Muscle of back (tissue), 3 donors: ENCODE measurements at regions not wholly inside any gene's neighbourhood (a gene's known extent, or its start where the extent isn't known, plus 50 kb on each side); places are given as distances from the start of the nearest gene placed in this dataset.
A peak's percentile ranks its signal among the peaks of the same experiment; 100 is the strongest.
"Not testable (repeated sequence)": the region's sequence is repeated elsewhere in the genome, so short reads cannot be mapped to it uniquely, and the experiment has no call there.

Source experiments
- DNase-seq, 3 donors: peaks; one replicate each; pipeline versions ENCODE4 v3.0.0 to v3.0.0-alpha.2; 2013

DNA sequence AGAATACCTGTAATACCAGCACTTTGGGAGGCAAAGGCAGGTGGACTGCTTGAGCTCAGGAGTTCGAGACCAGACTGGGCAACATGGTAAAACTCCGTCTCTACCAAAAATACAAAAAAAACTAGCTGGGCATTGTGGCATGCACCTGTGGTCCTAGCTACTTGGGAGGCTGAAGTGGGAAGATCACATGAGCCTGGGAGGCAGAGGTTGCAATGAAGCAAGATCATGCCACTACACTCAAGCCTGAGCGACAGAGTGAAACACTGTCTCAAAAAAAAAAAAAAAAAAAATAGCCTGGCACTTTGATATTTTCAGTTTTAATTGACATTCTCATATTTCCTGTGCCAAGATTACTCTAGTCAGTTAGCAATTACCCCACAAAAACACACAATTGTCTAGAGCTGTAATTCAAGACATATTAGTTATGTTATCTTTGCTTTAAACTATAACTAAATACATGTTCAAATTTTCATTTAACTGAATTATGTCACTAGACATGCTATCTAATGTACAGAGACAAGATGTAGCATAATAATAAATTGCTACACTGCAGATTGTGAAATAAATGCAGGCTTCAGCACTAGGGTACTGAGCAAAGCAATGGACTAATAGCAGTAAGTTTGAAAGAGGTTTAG is 378.2 kb upstream of the GRAMD2B start:
- DNase-seq: no peak

DNA sequence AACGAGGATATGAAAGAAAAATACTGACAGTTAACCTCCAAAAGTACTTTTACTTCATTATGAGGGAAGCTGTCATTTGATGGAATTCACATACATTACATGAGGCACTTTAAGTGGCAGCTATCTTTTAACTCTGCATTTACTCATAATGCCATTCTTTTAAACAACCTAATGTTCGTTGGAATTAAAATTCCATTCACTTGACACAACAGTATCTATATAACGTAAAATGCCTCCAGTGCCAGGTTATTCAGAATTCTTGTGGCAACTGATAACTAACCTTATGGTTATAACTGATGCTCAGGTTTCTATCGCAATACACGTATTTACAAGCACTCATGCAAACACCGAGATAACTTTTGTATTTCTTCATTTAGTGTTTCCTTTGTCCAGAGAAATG is 376.9 kb upstream of the GRAMD2B start:
- no peak for DNase-seq

DNA sequence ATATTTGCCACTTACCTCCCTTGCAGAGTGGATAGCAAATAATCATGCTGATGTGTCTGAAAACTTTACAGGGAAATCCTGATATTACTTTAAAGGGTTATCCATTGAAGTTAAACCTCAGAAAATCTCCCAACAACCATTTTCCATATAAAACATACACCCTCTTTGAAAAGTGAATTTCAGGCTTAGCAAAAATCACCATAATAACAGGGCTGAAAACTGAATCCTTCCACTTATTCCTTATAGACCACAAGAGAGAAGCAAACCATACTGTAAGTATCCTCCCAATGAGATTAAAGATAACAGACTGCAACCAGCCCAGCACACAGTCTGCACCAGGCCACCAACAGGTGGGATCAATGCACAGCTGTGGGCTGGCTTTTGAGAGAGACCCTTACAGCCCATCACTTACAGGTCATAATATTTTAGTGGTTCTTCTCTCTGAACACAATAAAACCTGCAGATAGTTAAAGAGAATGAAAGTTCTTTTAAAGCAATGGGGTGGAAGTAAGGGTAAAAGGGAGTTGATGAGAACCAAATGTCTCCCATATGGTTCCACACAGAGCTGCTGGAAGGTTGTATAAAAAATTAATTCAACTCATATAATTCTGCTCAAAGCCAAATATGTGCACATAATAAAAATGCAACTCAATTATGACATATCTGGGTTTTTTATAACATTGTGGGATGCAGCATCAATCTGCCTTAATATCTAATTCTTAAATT is 376.2 kb upstream of the GRAMD2B start:
- DNase-seq: peak in 1 of 3 donors; percentile 29

DNA sequence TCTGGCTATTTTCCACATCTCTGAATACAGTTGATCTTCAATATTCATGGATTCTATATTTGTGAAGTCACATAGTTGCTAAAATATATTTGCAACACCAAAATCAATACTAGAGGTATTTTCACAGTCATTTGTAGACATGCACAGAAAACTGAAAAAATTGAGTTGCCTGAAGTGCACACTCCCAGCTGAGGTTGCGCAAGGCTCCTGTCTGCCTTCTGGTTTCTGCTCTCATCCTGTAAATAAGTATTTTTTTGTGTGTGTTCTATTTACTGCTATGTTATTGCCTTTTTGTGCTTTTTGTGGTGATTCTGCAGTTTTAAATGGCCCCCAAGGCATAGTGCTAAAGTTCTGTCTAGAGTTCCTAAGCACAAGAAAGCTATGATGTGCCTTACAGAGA is 371.1 kb upstream of the GRAMD2B start:
- DNase-seq: no peak

DNA sequence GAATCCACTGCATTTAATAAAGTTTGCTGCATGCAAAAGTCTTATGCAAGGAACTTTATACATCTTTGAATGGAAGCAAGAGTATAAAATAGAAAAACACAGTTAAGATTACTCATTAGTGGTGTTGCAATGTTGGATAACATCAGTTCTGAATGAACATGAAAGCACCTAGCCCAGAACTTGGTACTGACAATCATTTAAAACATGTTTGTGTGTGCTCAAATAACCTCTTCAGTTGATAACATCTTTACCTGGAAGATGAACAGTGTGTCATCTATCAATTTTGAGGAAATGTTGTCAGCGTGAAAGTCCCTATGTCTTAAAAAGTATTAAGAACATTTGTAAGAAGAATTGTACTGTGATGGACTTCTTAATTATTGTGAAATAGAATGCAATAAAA is 370.4 kb upstream of the GRAMD2B start:
- DNase-seq: no peak

DNA sequence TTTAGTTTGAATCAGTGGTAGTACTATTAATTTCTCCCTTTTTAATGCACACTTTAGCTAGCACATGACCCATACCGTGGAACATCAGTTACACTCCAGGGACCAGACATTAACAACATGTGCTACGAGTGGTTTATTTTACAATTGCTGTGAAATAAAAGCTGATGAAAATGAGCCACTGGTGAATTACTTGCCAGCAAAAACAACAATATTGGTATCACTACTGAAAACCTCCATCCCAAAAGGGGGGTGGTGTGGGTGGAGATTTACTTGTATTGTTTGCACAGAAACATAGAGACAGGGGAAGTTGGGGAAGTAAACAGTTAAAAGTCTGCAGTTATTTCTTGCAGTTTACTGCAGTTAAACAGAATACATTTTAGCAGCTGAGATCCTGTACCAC is 369.6 kb upstream of the GRAMD2B start:
- DNase-seq: no peak

DNA sequence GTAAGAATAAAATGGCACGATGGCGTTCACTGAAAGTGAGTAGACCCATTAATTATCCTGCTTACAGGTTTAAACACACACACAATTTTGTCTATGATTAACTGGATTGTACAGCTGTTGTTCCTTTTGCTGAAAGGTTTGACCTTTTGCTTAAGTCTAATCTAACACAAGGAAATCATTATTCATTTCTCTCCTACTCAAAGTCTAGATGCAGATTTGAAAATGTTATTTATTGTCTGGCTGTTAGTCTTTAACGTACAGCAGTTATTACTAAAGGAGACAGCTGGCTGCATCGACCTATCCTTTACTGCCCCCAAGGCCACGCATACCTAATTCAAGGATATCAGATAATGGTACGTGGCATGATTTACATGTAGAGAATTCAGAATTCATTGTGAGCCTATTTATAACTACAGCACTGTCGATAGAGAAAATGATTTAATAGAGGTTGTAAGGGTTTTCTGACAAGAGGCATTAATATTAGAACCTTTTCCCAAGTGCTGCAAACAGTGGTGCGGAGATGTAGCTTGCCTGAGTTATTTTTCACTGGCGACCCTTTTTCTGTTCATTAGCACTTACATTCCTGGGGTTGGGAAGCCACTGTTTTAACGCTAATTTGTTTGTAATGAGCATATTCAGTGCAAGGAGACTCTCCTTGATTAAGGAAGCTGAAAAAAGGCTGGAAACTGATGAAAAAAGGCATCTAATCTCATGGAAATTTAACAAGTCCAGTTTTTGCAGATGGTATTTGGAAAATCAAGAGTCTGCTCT is 368.4 kb upstream of the GRAMD2B start:
- DNase-seq: no peak

DNA sequence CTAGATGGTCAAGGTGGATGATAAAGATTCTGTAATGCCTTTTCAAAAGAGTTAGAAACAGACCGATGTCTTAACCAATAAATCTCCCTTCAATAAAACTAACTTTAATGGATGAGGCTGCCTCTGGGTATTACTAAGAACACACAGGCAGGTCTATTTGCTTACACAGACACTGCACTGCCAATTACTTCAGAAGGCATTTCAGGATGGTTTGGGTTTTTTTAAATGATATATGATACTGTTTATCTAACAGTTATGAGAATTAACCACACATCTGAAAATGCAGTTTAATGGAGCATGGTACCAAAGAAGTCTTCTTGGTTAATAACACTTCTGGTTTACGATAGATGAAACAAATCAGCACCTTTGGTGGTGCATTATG is 367.9 kb upstream of the GRAMD2B start:
- no peak for DNase-seq

DNA sequence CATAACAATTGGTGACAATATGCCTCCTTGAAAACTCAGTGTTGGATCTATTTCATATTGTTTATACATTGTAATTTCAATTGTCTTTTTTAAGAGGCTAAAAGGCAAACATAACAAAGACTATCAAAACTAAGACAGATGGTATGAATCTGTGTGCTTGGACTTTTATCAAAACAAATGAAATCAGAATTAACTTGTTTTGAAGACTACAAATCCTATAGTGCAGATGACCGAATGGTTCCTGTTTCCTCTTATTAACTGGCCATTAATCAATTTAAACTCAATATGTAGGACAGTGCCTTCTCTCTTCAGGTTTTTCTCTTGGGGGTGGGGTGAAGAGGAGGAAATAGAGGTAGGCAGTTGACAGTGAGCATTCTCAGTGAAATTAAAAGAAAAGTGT is 366.9 kb upstream of the GRAMD2B start:
- peak in 1 of 3 donors; percentile 39 for DNase-seq

DNA sequence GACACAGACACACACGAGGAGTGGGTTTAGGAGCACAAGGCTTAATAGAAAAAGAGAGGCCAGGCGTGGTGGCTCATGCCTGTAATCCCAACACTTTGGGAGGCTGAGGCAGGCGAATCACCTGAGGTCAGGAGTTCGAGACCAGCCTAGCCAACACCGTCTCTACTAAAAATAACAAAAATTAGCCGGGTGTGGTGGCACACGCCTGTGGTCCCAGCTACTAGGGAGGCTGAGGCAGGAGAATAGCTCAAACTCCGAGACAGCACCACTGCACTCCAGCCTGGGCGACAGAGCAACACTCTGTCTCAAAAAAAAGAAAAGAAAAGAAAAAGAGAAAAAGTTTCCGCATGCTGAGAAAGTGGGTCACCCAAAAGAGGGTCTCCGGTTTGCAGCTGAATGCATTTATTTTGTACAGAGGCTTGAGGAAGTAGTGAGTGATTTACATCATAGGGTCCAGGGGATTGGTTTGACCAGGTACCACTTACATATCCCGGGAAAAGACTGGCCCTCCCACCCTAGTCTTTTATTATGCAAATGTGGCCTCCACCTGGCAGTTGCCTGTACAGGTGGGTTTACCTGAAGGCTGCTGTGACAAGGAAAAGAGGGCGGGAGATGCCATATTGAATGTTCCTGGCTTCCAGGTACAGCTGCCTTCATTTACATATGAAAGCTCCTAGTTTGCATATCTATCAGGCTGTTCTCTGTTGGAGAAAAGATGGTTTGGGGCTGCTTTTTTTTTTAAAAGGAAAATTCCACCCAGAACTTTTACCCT is 366.2 kb upstream of the GRAMD2B start:
- DNase-seq: no peak

DNA sequence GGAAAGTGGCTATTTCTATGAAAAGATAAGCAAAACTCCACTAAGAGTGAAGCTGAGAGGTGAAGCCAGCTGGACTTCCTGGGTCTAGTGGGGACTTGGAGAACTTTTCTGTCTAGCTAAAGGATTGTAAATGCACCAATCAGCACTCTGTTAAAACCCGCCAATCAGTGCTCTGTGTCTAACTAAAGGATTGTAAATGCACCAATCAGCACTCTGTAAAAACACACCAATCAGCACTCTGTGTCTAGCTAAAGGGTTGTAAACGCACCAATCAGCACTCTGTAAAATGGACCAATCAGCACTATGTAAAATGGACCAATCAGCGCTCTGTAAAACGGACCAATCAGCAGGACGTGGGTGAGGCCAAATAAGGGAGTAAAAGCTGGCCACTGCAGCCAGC is 364.8 kb upstream of the GRAMD2B start:
- not testable (repeated sequence) for DNase-seq

DNA sequence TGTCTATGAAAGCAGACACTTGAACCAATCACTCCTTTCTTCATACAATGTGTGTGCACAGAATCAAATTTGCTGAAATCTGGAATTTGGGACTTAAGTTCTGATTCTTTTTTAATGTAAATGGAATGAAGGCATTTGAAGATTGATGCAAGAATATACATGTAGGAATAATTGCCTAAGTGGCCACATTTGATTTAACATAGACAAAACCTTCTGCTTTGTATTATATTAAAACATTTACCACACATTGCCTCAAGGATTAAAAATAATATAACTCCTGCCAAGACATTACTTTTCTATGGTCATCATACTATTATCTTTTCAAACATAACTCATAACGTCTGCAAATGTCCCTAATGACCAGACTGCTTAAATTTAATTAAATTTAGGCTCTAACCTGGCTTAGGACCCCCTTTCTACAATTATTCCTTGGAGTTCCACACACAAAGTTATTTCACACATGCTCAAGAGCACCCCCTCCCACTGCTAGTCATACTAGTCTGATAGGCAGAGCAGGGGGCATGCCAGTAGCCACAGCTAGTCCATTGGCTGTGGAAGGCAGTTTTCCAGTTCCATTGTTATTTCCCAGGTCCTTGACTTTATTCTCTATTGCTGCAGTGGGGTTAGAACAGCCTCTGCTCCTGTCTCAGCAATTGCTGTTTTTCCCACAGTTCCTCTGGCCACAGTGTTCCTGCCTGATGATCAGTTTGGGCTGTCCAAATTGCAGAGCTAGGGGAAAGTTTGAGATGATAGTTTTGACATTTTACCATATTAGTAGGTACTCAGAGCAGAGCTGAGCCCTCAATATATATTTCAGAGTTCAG is 360.6 kb upstream of the GRAMD2B start:
- DNase-seq: peak; percentile 22 to 70 (median 55)

DNA sequence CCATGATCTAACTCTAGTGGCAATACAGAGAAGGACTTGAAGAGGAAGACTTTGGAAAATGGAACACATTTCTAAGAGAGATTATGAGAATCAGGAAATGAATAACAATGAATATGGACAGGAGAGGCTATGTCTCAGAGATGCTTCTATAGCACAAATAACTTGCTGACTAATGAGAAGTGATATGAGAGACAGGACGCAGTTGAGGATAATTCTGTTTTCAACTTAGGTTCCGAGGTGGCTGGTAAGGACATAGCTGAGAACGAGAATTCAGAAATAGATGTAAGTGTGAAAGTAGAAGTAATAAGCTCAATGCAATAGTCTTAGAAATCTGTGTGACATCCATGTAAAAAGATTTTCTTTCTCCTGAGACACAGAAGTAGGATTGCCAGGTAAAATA is 358.1 kb upstream of the GRAMD2B start:
- no peak for DNase-seq

DNA sequence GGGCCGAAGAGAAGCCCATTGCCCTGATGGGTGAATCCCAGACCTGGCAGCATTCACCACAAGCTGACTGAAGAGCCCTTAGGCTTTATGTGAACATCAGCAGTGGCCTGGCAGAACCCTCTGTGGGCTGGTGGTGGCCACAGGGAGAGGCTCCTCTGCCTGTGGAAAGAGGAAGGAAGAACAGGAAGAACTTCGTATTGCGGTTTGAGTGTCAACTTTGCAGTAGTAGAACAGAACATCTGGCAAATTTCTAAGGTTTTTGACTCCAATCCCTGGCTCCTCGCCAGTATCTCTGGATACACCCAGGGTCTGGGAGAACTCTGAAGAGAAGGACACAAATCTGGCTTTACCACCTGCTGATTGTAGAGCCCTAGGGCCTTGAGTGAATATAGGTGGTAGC is 356.4 kb upstream of the GRAMD2B start:
- peak in 1 of 3 donors; percentile 39 for DNase-seq

DNA sequence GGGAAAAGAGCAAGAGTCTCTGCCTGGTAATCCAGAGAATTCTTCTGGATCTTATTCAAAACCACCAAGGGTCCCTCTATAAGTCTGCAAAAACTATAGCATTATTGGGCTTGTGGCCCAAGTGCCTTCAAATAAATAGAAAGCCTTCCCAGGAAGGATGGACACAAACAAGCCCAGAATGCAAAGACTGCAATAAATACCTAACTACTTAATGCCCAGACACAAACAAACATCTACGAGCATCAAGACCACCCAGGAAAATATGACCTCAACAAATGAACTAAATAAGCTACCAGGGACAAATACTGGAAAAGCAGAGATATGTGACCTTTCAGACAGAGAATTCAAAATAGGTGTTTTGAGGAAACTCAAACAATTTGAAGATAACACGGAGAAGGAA is 355.8 kb upstream of the GRAMD2B start:
- no peak for DNase-seq

DNA sequence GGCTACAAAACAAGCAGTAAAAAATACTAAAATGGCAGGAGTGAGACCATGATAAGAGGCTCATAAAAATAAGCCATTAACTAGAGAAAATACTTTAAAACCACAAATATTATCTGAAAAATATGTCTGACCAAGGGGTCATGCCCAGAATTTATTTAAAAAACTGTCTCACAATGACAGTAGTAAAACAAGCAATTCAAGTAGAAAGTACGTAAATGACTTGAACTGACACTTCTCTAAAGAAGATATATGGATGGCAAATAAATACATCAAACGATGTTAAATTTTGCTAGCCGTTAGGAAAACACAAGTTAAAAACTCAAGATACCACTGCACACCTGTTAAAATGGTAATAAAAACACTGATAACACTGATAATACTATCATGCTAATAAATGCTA is 353.9 kb upstream of the GRAMD2B start:
- no peak for DNase-seq

DNA sequence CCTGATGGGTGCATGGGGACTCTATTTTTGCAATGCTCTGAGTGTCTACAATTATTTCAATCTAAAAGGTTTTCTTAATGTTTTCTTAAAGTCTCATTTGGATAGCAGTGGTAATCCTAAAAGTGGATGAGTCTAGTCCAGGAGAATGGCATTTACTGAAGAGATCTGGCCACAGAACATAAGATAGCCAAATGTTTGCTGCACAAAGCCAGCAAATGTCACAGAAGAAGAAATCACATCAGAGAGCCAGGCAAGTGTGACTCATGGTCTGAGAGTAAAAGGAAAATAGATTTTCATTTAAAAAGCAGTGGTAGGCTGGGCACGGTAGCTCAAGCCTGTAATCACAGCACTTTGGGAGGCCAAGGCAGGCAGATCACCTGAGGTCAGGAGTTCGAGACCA is 352.7 kb upstream of the GRAMD2B start:
- no peak for DNase-seq

DNA sequence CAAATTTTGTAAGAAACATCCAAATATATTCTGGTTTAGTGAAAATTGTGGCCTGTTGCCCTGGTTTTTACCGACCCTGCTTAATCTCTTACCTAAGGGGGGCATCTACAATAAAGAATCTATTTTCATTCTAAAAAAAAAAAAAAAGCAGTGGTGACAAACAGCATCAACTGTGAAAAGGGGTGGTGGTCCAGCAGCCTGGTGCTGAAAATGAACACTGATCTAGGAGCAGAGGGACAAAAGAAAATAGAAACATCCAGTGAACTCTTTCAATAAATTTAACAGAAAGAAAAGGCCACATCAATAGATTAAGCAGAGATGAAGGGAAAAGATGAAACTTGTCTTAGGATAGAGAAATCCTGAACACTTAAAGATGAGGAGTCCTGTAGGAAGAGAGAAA is 348.7 kb upstream of the GRAMD2B start:
- DNase-seq: no peak

DNA sequence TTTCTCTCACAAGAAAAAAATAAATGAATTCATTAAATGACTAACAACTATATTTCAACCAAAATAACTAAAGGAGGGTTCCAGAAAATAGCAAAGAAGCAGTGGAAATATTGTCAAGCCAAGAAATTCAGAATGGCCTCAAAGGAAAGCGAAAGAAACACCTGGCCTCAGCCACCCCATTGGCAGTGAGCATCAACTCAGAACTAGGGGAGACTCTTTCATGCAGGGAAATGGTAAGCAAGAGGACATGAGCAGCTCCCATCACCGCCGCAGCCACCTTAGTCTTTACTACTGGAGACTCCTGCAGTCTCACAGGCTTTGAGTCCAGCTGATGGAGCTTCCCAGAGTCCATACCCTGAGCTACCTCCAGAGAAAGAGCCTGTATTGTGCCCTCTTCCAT is 343.9 kb upstream of the GRAMD2B start:
- DNase-seq: no peak

DNA sequence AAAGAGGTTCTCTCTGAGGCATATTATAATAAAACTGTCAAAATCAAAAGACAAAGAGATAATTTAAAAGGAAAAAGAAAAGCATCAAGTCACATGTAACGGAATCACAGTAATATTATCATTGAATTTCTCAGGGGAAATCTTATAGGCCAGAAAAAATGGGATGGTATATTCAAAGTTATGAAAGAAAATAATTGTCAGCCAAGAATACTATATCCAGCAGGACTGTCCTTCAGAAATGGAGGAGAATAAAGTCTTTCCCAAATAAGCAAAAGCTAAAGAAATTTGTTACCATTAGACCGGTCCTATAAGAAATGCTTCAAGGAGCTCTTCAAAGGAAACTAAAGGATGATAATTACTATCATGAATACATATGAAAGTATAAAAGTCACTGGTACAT is 342.0 kb upstream of the GRAMD2B start:
- no peak for DNase-seq

DNA sequence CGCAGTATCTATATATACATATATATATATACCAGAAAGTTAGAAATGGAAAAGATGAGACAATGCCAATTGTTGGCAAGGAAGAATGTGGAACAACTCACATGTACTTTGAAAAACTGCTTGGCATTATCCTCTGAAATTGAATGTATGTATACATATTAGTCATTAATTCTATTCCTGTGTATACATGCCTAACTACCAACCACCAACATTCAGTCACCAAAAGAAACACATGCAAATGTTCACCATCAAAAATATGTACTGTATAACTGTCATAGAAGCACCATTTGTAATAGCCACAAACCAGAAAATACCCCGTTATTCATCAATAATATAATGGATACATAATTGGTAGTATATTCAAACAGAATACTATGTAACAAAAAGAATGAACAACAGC is 330.2 kb upstream of the GRAMD2B start:
- no peak for DNase-seq

DNA sequence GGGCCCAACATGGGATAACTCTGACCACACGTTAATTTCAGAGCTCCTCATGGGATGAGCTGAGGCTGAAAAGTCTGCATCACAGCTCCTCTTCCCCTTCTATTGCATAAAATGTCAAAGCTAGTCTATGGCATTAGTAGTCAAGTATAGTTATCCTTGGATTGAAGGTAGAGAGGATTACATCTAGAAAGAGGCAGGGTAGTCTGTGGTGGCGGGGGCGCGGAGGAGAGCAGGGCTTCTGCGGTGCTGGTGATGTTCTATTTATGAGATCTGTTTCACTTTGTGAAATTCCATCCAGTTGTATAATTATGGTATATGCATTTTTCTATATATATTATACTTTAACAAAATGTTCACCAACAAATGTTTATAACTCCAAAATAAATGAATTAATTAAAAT is 329.5 kb upstream of the GRAMD2B start:
- DNase-seq: no peak
